Stomach (tissue), 8 donors: ENCODE measurements at regions not wholly inside any gene's neighbourhood (a gene's known extent, or its start where the extent isn't known, plus 50 kb on each side); places are given as distances from the start of the nearest gene placed in this dataset.

Experiments used
- DNase-seq, 2 donors: peaks; one replicate each; pipeline versions ENCODE4 v3.0.0 to v3.0.0-alpha.2; 2013 to 2019
- H3K27ac ChIP-seq, 5 donors: fragments of 200-600 bp in 4 of 5; sonication (generic) in 4 of 5; one replicate each; pipeline ENCODE4 v1.5.1; 2013 to 2019; ENCODE audit warnings: mild to moderate bottlenecking in 1 of 5, moderate library complexity in 1 of 5
- H3K27me3 ChIP-seq, 3 donors: fragments of 200-600 bp; sonication (generic); one replicate each; pipeline ENCODE4 v1.5.1; 2017 to 2019; ENCODE audit warnings: mixed run types in 1 of 3
- H3K36me3 ChIP-seq, 4 donors: fragments of 200-600 bp; sonication (generic); 1 replicate in 3 of 4; 2 replicates in 1 of 4; pipeline ENCODE4 v1.5.1; 2016 to 2019
- H3K4me1 ChIP-seq, 4 donors: fragments of 200-600 bp; sonication (generic); one replicate each; pipeline ENCODE4 v1.5.1; 2016 to 2019
- H3K4me3 ChIP-seq, 4 donors: fragments of 200-600 bp; sonication (generic) in 3 of 4; one replicate each; pipeline ENCODE4 v1.5.1; 2016 to 2019; ENCODE audit warnings: mild to moderate bottlenecking in 1 of 4
- H3K9me3 ChIP-seq, 4 donors: fragments of 200-600 bp; sonication (generic); one replicate each; pipeline ENCODE4 v1.5.1; 2016 to 2019
- EP300 ChIP-seq: sonication (generic); formaldehyde crosslinking; IDR thresholded peaks from one replicate; pipeline ENCODE4 v1.6.1; 2017; ENCODE audit warnings: antibody characterized with exemption
- POLR2A ChIP-seq, 4 donors: fragments of 450-650 bp; IDR thresholded peaks; one replicate each; pipeline ENCODE4 v1.6.1; 2016; ENCODE audit warnings: antibody characterized with exemption in 4 of 4, control low read depth in 2 of 4, mild to moderate bottlenecking in 1 of 4, moderate library complexity in 1 of 4
- POLR2AphosphoS5 ChIP-seq, 3 donors: sonication (generic); formaldehyde crosslinking; IDR thresholded peaks; one replicate each; pipeline ENCODE4 v1.6.1; 2016; ENCODE audit warnings: antibody characterized with exemption in 3 of 3
- WGBS, 5 donors: extraction: QIAGEN DNeasy Blood & Tissue Kit in 3 of 5; methylation state at CpG; one replicate each; pipeline versions ENCODE4 v1.1.5 to v1.1.7; 2013 to 2018; 5-methylcytosine and 5-hydroxymethylcytosine counted together
- intact Hi-C: fragments of 100-400 bp; cut with DNase I; formaldehyde crosslinking; loops from one replicate; pipeline ENCODE4 v1.15.1; 2023; ENCODE audit warnings: low total_unique reads
- TF ChIP-seq, protein P1 (sequence below), 7 experiments: fragments of 450-650 bp in 4 of 7; fragments of 200-600 bp in 3 of 7; sonication (generic) in 3 of 7; IDR thresholded peaks; one replicate each; pipeline ENCODE4 v1.5.1; 2016 to 2019; ENCODE audit warnings: antibody characterized with exemption in 7 of 7, control low read depth in 2 of 7, mild to moderate bottlenecking in 1 of 7
- donor health status: healthy with polysubstance abuse.
- donor health status: Bipolar disorder and iron deficiency.
- donor health status: healthy.

DNA sequence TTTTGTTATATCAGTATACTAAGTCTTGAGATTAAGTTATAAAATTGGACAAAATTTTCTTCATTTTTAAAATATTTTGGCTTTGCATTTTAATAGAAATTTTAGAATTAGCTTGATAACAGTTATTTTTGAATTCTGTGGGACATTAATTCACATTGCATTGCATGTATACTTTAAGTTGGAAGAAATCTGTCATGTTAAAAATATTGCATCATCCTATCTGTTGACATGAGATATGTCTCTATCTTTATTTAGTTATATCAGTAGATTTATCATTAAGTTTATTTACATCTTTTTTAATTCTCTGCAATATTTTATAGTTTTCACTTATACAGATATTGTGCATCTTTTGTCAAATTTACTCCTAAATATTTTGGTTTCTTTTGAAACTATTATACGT is 904.6 kb upstream of the NR2F2 start:
- no peak overlapping the region for H3K27ac ChIP-seq
- no peak overlapping the region for H3K4me3 ChIP-seq
- no peak for TF ChIP-seq POLR2AphosphoS5 (IDR thresholded peaks at IDR 0.05)
- TF ChIP-seq, protein P1, sequence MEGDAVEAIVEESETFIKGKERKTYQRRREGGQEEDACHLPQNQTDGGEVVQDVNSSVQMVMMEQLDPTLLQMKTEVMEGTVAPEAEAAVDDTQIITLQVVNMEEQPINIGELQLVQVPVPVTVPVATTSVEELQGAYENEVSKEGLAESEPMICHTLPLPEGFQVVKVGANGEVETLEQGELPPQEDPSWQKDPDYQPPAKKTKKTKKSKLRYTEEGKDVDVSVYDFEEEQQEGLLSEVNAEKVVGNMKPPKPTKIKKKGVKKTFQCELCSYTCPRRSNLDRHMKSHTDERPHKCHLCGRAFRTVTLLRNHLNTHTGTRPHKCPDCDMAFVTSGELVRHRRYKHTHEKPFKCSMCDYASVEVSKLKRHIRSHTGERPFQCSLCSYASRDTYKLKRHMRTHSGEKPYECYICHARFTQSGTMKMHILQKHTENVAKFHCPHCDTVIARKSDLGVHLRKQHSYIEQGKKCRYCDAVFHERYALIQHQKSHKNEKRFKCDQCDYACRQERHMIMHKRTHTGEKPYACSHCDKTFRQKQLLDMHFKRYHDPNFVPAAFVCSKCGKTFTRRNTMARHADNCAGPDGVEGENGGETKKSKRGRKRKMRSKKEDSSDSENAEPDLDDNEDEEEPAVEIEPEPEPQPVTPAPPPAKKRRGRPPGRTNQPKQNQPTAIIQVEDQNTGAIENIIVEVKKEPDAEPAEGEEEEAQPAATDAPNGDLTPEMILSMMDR (IDR thresholded peaks at IDR 0.05), result no peak
- no peak for TF ChIP-seq EP300
- no peak for TF ChIP-seq POLR2A (IDR thresholded peaks at IDR 0.05)
- no peak for DNase-seq
- WGBS, 5 donors, result 93 to 98% (median 96%) methylated on average over 1 of the region's 1 CpG
- peaks cover 0 to 11% (median 3%) of the 10 kb centered on the region in 4 donors for H3K9me3 ChIP-seq
- no peaks in the 10 kb centered on the region for H3K4me1 ChIP-seq
- no peaks in the 10 kb centered on the region for H3K36me3 ChIP-seq
- intact Hi-C loops, result no loop called here
- H3K27me3 ChIP-seq, result no peaks in the 10 kb centered on the region

- no peak for DNase-seq
- no peaks in the 10 kb centered on the region for H3K27me3 ChIP-seq
- WGBS, 5 donors, result 89 to 95% (median 91%) methylated on average over 4 of the region's 4 CpGs
- H3K4me3 ChIP-seq, result no peak overlapping the region
- intact Hi-C loops, result no loop called here
- H3K36me3 ChIP-seq, result no peaks in the 10 kb centered on the region
- H3K27ac ChIP-seq, result no peak overlapping the region
- H3K4me1 ChIP-seq, result no peaks in the 10 kb centered on the region
- H3K9me3 ChIP-seq, result peaks cover 0 to 6% (median 0%) of the 10 kb centered on the region in 4 donors
- TF ChIP-seq EP300 (no peak), POLR2A (IDR thresholded peaks at IDR 0.05) (no peak), POLR2AphosphoS5 (IDR thresholded peaks at IDR 0.05) (no peak)
- TF ChIP-seq, protein P1 (IDR thresholded peaks at IDR 0.05), result no peak
These were observed 901.2 kb upstream of the NR2F2 start for GRCh38 chr15:95429345-95429744.

DNA sequence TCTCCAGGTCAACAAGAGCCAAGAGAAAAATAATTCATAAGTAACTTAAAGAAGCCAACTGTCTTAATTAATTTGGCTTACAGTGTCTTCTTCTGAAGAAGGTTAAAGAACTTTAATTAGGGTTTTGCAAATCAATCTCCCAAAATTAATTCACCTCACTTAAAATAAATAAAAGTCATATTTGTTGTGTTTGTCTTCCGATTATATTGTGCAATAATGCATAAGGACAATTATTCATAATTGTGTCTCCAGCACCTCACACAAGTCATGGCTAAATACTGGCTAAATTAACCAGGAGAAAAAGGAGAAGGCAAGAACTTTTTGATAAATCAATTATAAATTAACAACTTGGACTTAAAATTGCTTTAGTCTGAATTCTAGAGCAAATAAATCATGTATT is 899.0 kb upstream of the NR2F2 start:
- intact Hi-C loops, result no loop called here
- WGBS, 5 donors, result 79 to 94% (median 86%) methylated on average over 1 of the region's 1 CpG
- no peaks in the 10 kb centered on the region for H3K4me1 ChIP-seq
- peaks cover 0 to 3% (median 0%) of the 10 kb centered on the region in 4 donors for H3K9me3 ChIP-seq
- no peak overlapping the region for H3K27ac ChIP-seq
- H3K27me3 ChIP-seq, result no peaks in the 10 kb centered on the region
- H3K36me3 ChIP-seq, result no peaks in the 10 kb centered on the region
- DNase-seq, result no peak
- TF ChIP-seq POLR2AphosphoS5 (IDR thresholded peaks at IDR 0.05) (no peak), EP300 (no peak), POLR2A (IDR thresholded peaks at IDR 0.05) (no peak)
- TF ChIP-seq, protein P1 (IDR thresholded peaks at IDR 0.05), result no peak
- H3K4me3 ChIP-seq, result no peak overlapping the region

- no peaks in the 10 kb centered on the region for H3K9me3 ChIP-seq
- TF ChIP-seq POLR2A (IDR thresholded peaks at IDR 0.05) (no peak), POLR2AphosphoS5 (IDR thresholded peaks at IDR 0.05) (no peak), EP300 (no peak)
- TF ChIP-seq, protein P1 (IDR thresholded peaks at IDR 0.05), result no peak
- no peak overlapping the region for H3K4me3 ChIP-seq
- no peaks in the 10 kb centered on the region for H3K4me1 ChIP-seq
- WGBS, 5 donors, result 65 to 89% (median 79%) methylated on average over 2 of the region's 2 CpGs
- peak overlapping the region in 1 of 5 donors; percentile 10 for H3K27ac ChIP-seq
- no peaks in the 10 kb centered on the region for H3K36me3 ChIP-seq
- DNase-seq, result no peak
- H3K27me3 ChIP-seq, result no peaks in the 10 kb centered on the region
- intact Hi-C loops, result no loop called here
These were observed 897.6 kb upstream of the NR2F2 start for GRCh38 chr15:95432878-95433405.
